HL-60 (cell line): ENCODE measurements at regions not wholly inside any gene's neighbourhood (a gene's known extent, or its start where the extent isn't known, plus 50 kb on each side); places are given as distances from the start of the nearest gene placed in this dataset.

Experiments used
- CTCF ChIP-seq: IDR thresholded peaks from one replicate; pipeline ENCODE4 v1.5.1; 2011; ENCODE audit warnings: low read length, control low read depth, inconsistent platforms; ENCODE audit not compliant: insufficient read depth
- POLR2AphosphoS5 ChIP-seq: IDR thresholded peaks from 2 replicates; pipeline ENCODE4 v1.6.1; 2012; ENCODE audit warnings: low read depth

GRCh38 chr13:33707449-33707848 lies 110.5 kb upstream of the RFC3 start:
- TF ChIP-seq CTCF (no peak), POLR2AphosphoS5 (no peak)
